IPS-15b (cell line): ENCODE measurements at regions not wholly inside any gene's neighbourhood (a gene's known extent, or its start where the extent isn't known, plus 50 kb on each side); places are given as distances from the start of the nearest gene placed in this dataset.

Experiments
- H3K27me3 ChIP-seq: one replicate; pipeline ENCODE4 v1.6.1; 2013; ENCODE audit warnings: low read length; ENCODE audit not compliant: control insufficient read depth, insufficient read depth
- H3K36me3 ChIP-seq: one replicate; pipeline ENCODE4 v1.6.1; 2013; ENCODE audit warnings: low read length; ENCODE audit not compliant: control insufficient read depth, insufficient read depth
- H3K4me1 ChIP-seq: one replicate; pipeline ENCODE4 v1.6.1; 2013; ENCODE audit warnings: mild to moderate bottlenecking, low read length; ENCODE audit not compliant: control insufficient read depth, insufficient read depth
- H3K4me3 ChIP-seq: one replicate; pipeline ENCODE4 v1.5.1; 2013; ENCODE audit warnings: low read depth, low read length
- H3K9ac ChIP-seq: one replicate; pipeline ENCODE4 v1.6.1; 2013; ENCODE audit warnings: low read depth, mild to moderate bottlenecking, low read length
- H3K9me3 ChIP-seq: one replicate; pipeline ENCODE4 v1.6.1; 2013; ENCODE audit warnings: mild to moderate bottlenecking, low read length; ENCODE audit not compliant: control insufficient read depth, insufficient read depth

DNA sequence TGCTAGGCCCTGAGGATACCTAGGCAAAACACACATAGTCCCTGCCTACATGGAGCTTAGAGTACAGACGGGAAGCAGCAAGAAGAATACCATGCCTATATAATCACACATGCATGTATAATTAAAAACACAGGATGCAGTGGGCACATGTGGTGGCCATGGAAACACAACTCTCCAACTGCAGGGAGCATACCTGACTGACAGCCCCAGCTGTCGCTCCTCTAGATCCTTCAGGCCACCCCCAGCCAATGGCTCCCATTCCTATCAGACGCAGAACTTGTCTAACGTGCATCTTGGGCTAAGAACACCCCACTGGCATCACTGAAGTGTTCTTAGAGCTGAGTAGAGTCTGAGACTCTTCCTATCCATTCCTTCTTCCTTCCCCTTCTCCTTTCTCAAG, 125.5 kb upstream of the FRMD4B start:
- Histone ChIP-seq H3K27me3 (no peaks in the 10 kb centered on the region), H3K9ac (no peak overlapping the region), H3K4me3 (no peak overlapping the region), H3K9me3 (no peaks in the 10 kb centered on the region), H3K36me3 (no peaks in the 10 kb centered on the region), H3K4me1 (no peaks in the 10 kb centered on the region)

DNA sequence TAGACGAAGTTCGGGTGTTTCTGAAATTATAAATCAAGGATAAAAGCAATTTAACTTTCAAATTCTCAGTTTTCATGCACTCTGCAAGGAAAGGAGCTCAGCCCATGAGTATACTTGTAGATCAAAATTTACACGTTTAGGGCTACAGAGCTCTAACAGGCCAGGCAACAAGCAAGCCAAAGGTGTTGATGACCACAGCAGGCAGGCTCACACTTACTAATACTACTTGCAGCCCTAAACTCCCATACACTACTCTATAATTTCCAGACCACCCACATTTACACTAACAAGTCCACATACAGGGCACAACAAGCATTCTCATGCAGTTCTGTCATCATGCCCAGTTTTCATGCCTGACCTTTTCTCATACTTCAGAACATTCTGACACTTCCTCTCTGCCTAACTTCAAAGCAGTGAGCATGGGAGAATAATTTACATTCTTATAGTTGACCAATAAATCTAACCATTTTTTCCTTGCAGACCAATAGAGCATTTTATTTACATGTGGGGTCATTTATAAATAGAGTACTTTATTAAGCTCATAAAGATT, 124.7 kb upstream of the FRMD4B start:
- Histone ChIP-seq H3K27me3 (no peaks in the 10 kb centered on the region), H3K4me3 (no peak overlapping the region), H3K36me3 (no peaks in the 10 kb centered on the region), H3K9me3 (no peaks in the 10 kb centered on the region), H3K4me1 (peaks cover 3% of the 10 kb centered on the region), H3K9ac (no peak overlapping the region)

DNA sequence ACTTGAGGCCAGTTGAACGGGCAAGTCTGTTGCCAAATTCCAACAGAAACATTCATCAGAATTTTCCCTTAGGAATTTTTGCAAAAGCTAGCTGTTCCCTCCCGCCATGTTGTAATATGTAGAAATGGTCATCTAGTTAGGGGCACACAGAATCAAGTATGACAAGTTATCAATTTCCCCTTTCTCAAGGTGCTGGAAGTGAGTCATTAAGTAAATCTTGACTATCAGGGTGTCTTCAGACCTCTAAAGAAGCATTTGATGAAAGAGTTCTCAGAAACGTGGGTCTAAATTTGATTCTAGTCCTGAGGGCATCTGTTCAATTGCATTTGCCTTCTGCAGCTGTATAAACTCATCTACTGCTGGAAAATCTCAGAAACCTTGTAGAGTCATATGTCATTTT, 123.4 kb upstream of the FRMD4B start:
- Histone ChIP-seq H3K4me1 (peaks cover 3% of the 10 kb centered on the region), H3K9ac (no peak overlapping the region), H3K9me3 (no peaks in the 10 kb centered on the region), H3K27me3 (no peaks in the 10 kb centered on the region), H3K36me3 (no peaks in the 10 kb centered on the region), H3K4me3 (no peak overlapping the region)

DNA sequence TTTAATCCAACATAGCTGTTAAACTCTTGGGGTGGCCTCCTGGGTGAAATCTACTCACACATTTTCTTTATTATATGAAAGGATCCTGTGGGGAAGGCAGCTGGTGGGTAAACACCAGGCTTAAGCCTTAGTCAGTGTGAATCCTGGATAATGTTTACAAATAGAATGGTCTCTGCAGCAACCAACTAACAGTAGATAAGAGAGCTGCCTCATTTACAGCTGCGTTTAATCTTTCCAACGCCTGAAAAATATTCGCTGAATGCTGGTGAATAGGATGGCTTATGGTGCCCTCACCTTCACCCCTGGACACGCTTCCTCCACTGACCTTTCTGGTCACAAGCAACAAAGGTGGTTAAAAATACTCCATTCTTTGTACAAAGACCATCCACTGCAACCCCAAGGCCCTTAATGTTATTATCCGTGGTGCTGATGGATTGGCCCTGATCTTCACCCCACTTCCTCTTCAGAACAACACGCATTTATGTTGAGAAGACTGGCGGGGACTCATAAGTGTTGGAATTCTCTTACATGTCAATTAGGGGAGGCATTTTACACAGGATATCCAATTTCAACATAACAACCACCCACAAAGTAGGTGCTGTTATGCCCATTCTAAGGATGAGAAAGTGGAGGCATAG, 120.0 kb upstream of the FRMD4B start:
- Histone ChIP-seq H3K27me3 (no peaks in the 10 kb centered on the region), H3K4me1 (peaks cover 3% of the 10 kb centered on the region), H3K36me3 (no peaks in the 10 kb centered on the region), H3K9me3 (no peaks in the 10 kb centered on the region), H3K4me3 (no peak overlapping the region), H3K9ac (no peak overlapping the region)

DNA sequence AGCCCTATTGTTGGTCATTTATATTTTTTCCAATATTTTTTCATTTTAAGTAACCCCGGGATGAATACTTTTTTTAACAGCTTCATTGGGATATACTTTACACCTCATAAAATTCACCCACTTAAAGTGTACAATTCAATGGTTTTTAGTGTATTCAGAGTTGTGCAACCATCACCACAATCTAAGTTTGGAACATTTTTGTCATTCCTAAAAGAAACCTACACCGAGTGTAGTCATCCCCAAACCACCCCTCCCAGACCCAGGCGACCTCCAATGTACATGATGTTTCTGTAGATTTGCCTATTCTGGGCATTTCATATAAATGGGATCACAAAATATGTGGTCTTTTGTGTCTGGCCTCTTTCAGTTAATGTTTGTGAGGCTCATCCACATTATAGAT, 118.3 kb upstream of the FRMD4B start:
- H3K9ac ChIP-seq = no peak overlapping the region
- no peaks in the 10 kb centered on the region for H3K9me3 ChIP-seq
- peaks cover 3% of the 10 kb centered on the region for H3K4me1 ChIP-seq
- H3K27me3 ChIP-seq = no peaks in the 10 kb centered on the region
- no peak overlapping the region for H3K4me3 ChIP-seq
- H3K36me3 ChIP-seq = no peaks in the 10 kb centered on the region

DNA sequence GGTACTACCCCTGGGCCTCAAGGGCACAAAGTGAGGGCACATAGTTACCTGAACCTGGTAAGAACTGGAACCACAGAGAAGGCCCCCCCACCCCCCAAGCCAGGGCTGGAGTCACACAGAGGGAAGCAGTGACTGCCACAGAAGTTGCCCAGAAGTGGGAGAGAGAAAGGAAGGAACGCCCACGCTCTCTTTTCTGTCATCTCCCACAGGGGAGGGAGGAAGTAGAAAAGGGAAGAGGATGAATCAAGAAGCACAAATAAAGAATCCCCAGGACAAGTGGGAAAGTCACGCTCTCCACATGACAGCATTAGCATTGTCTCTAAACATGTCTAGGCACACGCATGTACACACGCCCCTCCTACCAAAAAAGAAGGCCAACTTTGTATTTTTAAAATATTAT, 114.7 kb upstream of the FRMD4B start:
- H3K27me3 ChIP-seq = no peaks in the 10 kb centered on the region
- no peak overlapping the region for H3K4me3 ChIP-seq
- H3K9me3 ChIP-seq = no peaks in the 10 kb centered on the region
- no peaks in the 10 kb centered on the region for H3K36me3 ChIP-seq
- no peaks in the 10 kb centered on the region for H3K4me1 ChIP-seq
- H3K9ac ChIP-seq = no peak overlapping the region

DNA sequence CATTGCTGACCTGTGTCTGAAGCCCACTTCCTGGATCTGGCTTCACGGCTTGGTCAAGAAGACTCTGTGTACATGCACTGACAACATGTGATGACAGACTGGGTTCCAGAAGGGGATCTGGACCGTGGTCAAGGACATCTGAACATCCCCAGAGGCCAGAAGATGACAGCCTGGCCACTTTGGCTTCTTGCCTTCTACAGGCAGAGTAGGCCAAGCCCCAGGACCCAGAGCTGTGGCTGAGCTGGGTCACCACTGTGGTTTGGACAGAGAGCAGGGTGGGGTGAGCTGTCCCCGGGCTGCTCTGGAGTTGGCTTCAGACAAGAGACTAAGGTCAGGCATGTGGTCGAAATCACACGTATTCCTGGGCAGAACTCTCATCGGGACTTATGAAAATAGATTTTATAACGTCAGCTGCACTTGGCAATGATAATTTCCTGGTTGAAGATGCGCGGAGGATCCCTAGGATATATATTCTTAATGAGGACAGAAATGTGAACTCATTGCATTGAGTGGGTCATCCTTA, 114.1 kb upstream of the FRMD4B start:
- no peak overlapping the region for H3K4me3 ChIP-seq
- H3K36me3 ChIP-seq = no peaks in the 10 kb centered on the region
- no peaks in the 10 kb centered on the region for H3K4me1 ChIP-seq
- H3K9me3 ChIP-seq = no peaks in the 10 kb centered on the region
- H3K27me3 ChIP-seq = no peaks in the 10 kb centered on the region
- H3K9ac ChIP-seq = no peak overlapping the region

DNA sequence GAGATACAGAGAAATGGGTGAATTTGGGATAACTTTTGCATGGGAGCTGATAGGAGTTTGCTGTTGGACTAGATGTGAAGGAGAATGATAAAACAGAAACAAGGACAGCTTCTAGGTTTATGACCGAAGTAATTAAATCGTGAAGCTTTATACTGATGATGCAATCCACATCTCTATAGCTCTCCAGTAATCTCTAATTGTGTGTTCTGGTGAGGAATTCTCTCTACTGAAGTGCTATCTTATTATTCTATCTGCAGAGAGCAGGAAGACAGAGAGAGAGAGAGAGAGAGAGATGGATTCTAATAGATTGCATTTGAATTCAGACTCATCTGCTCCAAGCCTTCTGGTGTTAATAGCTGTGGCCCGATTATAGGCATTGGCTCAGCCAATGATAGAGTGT, 113.5 kb upstream of the FRMD4B start:
- Histone ChIP-seq H3K9me3 (no peaks in the 10 kb centered on the region), H3K9ac (no peak overlapping the region), H3K27me3 (no peaks in the 10 kb centered on the region)

DNA sequence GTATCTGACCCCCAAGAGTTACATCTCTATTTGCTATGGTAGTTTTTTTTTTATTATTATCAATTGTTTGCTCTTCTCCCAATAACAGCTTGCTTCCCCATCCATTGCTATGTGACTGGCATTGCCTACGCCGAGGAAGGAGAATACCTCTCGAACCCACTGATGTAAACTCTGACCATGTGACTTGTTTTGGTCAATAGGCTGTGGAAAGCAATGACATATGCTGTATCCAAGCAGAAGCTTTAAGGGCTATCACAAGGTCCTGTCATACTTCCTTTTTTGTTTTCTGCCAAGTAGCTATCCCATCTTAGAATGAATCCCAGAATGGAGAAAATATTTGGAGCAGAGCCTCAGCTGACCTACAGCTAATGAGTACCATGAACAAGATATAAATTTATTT, 111.0 kb upstream of the FRMD4B start:
- no peaks in the 10 kb centered on the region for H3K36me3 ChIP-seq
- H3K4me3 ChIP-seq = no peak overlapping the region
- no peaks in the 10 kb centered on the region for H3K4me1 ChIP-seq
- no peaks in the 10 kb centered on the region for H3K9me3 ChIP-seq
- no peak overlapping the region for H3K9ac ChIP-seq
- no peaks in the 10 kb centered on the region for H3K27me3 ChIP-seq

More for the DNA sequence above, 113.5 kb upstream of the FRMD4B start:
- Histone ChIP-seq H3K4me1 (no peaks in the 10 kb centered on the region), H3K4me3 (no peak overlapping the region), H3K36me3 (no peaks in the 10 kb centered on the region)

DNA sequence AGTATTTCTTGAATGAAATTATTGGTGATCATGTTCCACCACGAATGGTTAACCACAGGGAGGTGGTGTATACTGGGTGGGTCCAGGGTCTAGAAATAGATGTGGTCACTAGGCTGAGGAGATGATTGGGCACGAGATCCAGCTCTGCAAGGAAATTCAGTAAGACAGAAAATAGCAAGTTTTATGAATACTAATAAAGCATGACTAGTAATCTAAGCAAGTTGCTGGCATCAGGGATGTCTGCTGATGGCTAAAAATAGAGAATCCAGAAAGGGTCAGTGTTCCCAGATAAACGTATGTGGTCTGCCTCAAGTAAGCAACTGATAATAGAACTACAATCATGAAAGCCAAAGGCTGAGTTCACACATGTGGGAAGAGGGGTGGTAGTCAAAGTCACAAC, 108.3 kb upstream of the FRMD4B start:
- Histone ChIP-seq H3K9ac (no peak overlapping the region), H3K27me3 (no peaks in the 10 kb centered on the region), H3K9me3 (no peaks in the 10 kb centered on the region), H3K4me3 (no peak overlapping the region), H3K4me1 (peaks cover 8% of the 10 kb centered on the region), H3K36me3 (no peaks in the 10 kb centered on the region)

DNA sequence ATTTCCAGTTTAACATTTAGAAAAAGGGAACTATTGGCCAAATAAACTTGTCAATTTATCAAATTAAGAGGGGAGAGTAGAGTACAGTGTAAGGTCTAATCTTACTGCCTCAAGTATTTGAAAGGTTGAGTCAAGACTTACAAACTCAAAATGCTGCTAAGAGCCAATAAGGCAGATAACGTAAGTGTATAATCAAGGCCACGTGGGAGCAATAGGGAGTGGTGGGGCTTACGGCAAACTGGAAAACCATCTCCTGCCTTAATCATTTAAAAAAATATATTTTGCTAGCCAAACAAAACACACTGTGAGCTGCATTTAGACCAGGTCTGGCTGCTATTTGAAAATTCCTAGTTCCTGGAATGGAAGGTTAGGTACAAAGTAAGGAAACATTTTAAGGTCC, 107.3 kb upstream of the FRMD4B start:
- H3K9me3 ChIP-seq = no peaks in the 10 kb centered on the region

DNA sequence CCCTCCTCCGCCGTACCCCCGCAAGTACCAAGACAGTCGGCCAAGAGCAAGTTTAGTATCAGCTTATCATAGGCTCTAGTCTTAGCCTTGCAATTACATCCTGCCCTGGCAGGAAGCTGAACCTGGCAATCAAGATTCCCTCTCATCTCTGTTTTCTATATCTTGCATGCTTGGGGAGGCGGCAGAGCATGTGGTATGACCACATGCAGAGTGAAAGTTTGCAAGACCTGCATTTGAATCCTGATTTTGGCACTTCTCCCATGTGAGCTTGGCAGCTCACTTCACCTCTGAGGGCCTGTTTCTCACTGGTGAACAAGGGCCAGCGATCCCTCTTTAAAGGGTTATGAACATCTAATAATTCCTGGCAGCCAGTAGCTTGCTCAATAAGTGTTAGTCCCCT, 106.1 kb upstream of the FRMD4B start:
- H3K4me3 ChIP-seq = no peak overlapping the region
- H3K9ac ChIP-seq = no peak overlapping the region
- H3K9me3 ChIP-seq = no peaks in the 10 kb centered on the region
- H3K36me3 ChIP-seq = no peaks in the 10 kb centered on the region
- H3K27me3 ChIP-seq = no peaks in the 10 kb centered on the region
- H3K4me1 ChIP-seq = peaks cover 8% of the 10 kb centered on the region

More for the DNA sequence above, 107.3 kb upstream of the FRMD4B start:
- Histone ChIP-seq H3K4me1 (peaks cover 8% of the 10 kb centered on the region), H3K9ac (no peak overlapping the region), H3K27me3 (no peaks in the 10 kb centered on the region), H3K4me3 (no peak overlapping the region), H3K36me3 (no peaks in the 10 kb centered on the region)
